Pons (tissue), 1 donor: ENCODE measurements at regions not wholly inside any gene's neighbourhood (a gene's known extent, or its start where the extent isn't known, plus 50 kb on each side); places are given as distances from the start of the nearest gene placed in this dataset.

Source experiments
- DNase-seq: peaks from one replicate; pipeline ENCODE4 v3.0.0-alpha.2; 2016; ENCODE audit warnings: low spot score

- no peak for DNase-seq
Measured at GRCh38 chr22:49286181-49286760, 541.4 kb downstream of the BRD1 start.

GRCh38 chr22:49284931-49285330 is 542.7 kb downstream of the BRD1 start:
- DNase-seq: no peak

GRCh38 chr22:49284056-49284784 is 543.5 kb downstream of the BRD1 start:
- DNase-seq: no peak

GRCh38 chr22:49282596-49282995 is 545.1 kb downstream of the BRD1 start:
- no peak for DNase-seq

DNA sequence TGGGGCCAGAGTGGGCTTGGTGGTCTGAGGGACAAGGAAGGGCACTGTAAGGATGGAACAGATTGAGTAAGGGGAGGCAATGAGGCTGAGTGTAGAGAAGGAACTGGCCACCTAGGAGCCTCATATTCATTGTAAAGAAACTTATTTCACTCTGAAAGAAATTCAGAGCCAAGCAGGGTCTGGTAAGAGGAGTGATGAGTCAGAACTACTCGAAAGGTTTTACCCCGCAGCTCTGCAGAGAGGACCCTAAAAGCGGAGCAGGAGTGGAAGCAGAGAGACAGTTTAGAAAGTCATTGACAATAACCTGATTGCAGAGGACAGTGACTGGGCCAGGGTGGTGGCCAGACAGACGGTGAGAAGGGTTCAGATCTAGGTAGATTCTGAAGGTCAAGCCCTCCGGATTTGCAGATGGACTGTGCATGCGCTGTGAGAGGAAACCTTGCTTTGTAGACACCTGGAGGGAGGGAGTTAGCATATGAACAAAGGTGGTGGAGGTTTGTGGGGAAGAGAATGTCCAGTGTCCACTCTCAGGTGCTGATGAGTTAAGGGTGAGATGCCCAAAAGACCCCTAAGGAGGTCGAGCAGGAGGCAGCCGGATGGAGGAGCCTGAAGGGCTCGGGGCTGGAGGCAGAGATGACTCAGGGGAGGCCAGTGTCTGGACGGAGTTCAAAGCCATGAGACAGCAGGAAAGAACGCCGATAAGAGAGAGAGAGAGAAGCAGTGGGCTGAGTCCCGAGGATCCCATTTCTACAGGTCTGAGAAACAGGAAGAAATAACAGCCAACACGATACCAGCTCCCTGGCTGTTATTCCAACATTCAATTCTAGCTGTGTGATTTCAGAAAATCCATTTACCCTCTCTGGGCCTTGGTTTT is 546.0 kb downstream of the BRD1 start:
- no peak for DNase-seq

DNA sequence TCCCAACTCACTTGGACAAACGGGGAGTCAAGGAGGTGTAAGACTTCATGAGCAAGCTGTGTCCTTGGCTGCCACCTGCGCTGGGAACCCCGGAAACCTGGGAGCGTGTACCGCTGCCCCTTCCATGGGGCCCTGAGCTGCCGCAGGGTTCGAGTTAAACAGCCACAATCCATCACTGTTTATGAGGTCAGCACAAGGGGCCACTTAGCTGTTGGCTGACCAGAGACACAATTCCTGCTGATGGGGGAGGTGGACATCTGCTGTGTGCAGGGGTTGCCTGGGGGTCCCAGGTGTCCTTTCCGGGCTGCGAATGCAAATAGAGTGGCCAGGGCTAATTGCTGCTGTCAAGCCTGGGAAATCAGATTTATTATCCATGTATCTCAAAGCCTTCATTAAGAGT is 549.3 kb downstream of the BRD1 start:
- DNase-seq: no peak

GRCh38 chr22:49276567-49276966 is 551.1 kb downstream of the BRD1 start:
- no peak for DNase-seq

GRCh38 chr22:49274754-49275380 is 552.8 kb downstream of the BRD1 start:
- DNase-seq: no peak

GRCh38 chr22:49272546-49273125 is 555.0 kb downstream of the BRD1 start:
- DNase-seq: no peak

DNA sequence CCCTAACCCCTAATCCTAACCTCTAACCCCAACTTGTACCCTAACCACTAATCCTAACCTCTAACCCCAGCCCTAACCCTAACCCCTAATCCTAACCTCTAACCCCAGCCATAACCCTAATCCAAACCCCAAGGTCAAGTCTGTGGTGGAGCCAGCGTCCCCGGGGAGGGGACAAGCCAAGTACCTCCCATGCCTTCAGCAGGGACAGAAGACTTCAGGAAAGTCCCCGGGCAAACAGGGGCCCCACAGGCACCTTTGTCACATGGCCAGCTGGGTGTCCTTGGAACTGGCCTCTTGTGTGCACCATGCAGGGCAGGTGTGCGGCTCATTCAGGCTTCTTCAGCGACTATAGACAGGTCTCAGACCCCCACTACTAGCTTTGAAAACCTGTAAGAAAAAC is 555.8 kb downstream of the BRD1 start:
- DNase-seq: no peak

GRCh38 chr22:49271369-49271727 is 556.3 kb downstream of the BRD1 start:
- no peak for DNase-seq

- no peak for DNase-seq
Measured at GRCh38 chr22:49270595-49271368, 556.9 kb downstream of the BRD1 start.

DNA sequence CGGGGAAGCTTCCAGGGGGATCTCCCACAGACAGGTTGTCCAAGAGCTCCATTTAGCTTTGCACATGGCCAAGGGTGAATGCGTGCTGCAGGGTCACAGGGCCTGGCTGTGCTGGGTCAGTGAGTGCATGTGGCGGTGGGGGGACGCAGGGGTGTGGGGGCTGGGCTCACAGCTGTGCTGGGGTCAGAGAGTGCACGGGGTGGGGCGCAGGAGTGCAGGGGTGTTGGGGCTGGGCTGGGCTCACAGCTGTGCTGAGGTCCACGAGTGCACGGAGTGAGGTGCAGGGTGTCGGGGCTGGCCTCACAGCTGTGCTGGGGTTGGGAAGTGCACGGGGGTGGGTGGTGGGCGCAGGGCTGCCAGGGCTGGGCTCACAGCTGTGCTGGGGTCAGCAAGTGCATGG is 557.7 kb downstream of the BRD1 start:
- no peak for DNase-seq

DNA sequence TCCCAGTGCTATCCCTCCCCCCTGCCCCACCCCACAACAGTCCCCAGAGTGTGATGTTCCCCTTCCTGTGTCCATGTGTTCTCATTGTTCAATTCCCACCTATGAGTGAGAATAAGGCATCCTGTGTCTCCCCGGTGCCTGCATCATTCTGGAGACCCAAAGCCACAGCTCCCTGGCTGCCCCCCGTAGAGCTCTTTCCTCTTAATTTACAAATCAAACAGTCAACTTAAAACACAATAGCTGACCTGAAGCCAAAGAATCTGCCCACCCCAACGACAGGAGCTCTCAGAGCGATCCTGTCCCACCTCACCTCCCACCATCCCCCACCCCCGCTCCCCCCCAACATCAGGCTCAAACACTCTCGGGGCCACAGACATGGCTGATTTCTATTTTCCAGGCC is 558.3 kb downstream of the BRD1 start:
- no peak for DNase-seq

GRCh38 chr22:49268924-49269323 is 558.7 kb downstream of the BRD1 start:
- no peak for DNase-seq

DNA sequence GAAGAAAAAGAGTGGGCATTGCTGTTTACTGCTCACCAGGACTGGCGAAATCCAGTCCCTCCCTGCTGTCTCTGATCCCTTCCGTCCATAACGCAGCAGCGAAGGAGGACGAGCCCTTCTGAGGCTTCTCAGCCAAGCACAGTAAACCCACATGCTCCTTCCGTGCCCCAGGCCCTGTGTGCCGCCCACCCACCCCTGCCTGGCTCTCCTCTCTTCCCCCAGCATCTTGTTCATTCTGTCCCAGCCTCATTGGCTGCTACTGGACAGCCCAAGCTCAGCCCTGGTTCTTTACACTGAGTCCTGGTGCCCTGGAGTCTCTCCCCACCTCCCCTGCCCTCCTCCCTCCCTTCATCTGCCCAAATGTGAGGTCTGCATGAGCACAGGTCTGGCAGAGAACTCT is 559.7 kb downstream of the BRD1 start:
- DNase-seq: no peak

DNA sequence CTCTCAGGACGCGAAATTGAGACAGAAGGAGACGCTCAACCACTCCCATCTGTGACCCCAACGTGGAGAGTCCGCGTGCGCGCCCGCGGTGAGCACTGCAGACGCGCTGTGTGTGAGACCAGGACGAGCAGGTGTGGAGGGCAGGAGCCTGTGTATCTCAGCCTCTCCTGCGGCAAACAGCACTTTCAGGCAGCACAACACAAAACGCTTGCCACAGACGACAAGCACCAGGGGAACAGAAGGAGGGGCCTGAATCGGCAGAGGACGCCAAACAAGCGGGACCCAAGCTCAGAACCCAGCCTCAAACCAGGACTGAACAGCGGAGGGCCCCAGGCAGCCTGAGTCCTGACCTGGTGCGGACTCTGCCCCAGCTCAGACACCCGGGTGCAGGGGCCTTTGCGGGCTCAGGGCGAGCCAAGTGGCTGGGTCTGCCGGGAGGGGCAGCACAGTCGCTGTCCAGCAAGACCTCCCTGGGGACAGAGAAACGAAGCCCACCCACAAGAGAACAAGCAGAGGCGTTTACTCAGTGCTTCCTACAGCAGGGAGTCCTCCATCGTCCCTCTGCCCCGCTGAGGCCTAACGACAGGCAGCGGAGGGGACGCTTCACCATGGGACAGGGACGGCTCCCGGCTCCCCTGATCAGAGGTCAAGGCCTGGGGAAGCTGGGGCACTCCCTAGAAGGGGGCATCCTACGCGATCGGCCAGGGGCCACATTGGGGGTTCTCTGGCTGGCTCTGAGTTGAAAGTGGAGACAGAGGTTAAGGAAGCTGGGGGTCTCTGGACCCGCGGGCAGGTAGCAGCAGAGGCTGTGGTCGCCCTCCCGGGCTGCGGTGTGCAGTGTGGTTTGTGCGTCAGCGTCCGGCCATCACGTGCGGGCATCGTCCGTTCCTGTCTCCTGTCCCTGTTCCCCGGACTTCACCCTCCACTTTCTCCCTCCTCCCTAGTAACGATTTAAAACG is 560.8 kb downstream of the BRD1 start:
- DNase-seq: no peak

- no peak for DNase-seq
Measured at GRCh38 chr22:49264696-49265095, 563.0 kb downstream of the BRD1 start.

DNA sequence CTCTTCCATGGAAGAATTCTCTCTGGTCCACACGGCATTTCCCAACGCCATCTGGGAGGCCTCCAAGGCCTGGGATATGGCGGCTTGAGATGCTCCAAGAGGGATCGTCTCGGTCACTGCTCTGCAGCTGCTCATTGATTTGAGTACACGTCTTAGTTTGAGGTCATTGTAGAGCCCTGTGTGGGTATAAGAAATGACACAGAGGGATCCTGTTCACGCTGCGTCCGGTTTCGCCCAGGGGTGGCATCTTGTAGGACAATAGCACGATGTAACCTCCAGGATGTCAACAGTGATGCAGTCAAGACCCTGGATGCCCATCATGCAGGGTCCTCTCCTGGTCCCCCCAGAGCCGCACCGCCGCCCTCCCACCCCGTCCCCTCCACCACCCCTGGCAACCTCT is 564.6 kb downstream of the BRD1 start:
- DNase-seq: no peak

DNA sequence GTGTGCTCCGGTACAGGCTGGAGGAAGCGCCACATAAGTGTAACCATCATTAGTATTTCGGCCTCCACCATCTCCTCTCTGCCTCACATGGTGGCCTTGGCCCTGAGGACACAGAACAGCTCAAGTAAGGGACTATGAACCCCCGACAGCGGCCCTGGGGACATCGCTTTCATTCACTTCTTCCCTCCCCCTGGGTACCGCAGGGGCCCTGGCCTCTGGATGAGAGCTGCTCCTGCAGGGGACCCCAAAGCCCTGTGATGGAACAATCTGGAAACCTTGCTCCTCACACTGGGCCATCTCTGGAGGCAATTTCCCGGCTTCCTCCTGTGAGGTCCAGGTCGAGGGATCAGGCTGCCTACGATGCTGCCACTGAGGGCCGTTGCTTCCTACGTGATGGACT is 565.5 kb downstream of the BRD1 start:
- DNase-seq: no peak
